AG04449 (cell line): ENCODE measurements at regions not wholly inside any gene's neighbourhood (a gene's known extent, or its start where the extent isn't known, plus 50 kb on each side); places are given as distances from the start of the nearest gene placed in this dataset.
"Not testable (repeated sequence)": the region's sequence is repeated elsewhere in the genome, so short reads cannot be mapped to it uniquely, and the experiment has no call there.

ENCODE experiments used
- CTCF ChIA-PET: fragments of 350-600 bp; formaldehyde crosslinking; extraction: SDS; loops from one replicate; lab custom pipeline; 2021; ENCODE audit warnings: antibody characterized with exemption; lab: Yijun Ruan, JAX
- POLR2A ChIA-PET: fragments of 400-600, 350-600 bp; formaldehyde crosslinking; extraction: SDS; loops from one replicate; lab custom pipeline; 2020; ENCODE audit warnings: antibody characterized with exemption, inconsistent platforms; lab: Yijun Ruan, JAX
- DNase-seq: peaks from one replicate; pipeline ENCODE4 v3.0.0-alpha.2; 2010; ENCODE audit warnings: low read depth, low spot score
- H3K4me3 ChIP-seq: 2 replicates; pipeline ENCODE4 v1.5.1; 2011; ENCODE audit warnings: low read depth, mild to moderate bottlenecking, control low read depth, low read length
- CTCF ChIP-seq: IDR thresholded peaks from one replicate; pipeline ENCODE4 v1.5.1; 2011; ENCODE audit warnings: mild to moderate bottlenecking, moderate library complexity, low read length, control low read depth, inconsistent platforms; ENCODE audit not compliant: insufficient read depth; ENCODE audit errors: missing control alignments

GRCh38 chr5:97501286-97501964 is 318.4 kb upstream of the RIOK2 start:
- ChIA-PET POLR2A (no interaction called here), CTCF (no interaction called here)
- no peak overlapping the region for H3K4me3 ChIP-seq
- TF ChIP-seq CTCF, result no peak
- no peak for DNase-seq

- no peak for DNase-seq
- POLR2A ChIA-PET, result no interaction called here
- TF ChIP-seq CTCF, result no peak
- H3K4me3 ChIP-seq, result no peak overlapping the region
- CTCF ChIA-PET, result no interaction called here
These were observed 318.9 kb upstream of the RIOK2 start for GRCh38 chr5:97501965-97502305.

GRCh38 chr5:97508864-97509263 is 325.8 kb upstream of the RIOK2 start:
- POLR2A ChIA-PET, result no interaction called here
- CTCF ChIA-PET, result no interaction called here
- TF ChIP-seq CTCF, result no peak
- no peak for DNase-seq
- no peak overlapping the region for H3K4me3 ChIP-seq

- DNase-seq, POLR2A ChIA-PET, H3K4me3 ChIP-seq, CTCF ChIA-PET: not testable (repeated sequence)
These were observed 336.5 kb upstream of the RIOK2 start for GRCh38 chr5:97519565-97519964.

- POLR2A ChIA-PET, H3K4me3 ChIP-seq, DNase-seq: not testable (repeated sequence)
- CTCF ChIA-PET, result interaction anchor here (1.9 kb wide), 1 partner anchor 10 kb away, joined by 18 read pairs; no protein-coding TSS in a partner anchor
These were observed 340.3 kb upstream of the RIOK2 start for GRCh38 chr5:97523336-97523735.

- no peak for DNase-seq
- ChIA-PET POLR2A (no interaction called here), CTCF (interaction anchor here (1.5 kb wide), 1 partner anchor 8 kb away, joined by 5 read pairs; no protein-coding TSS in a partner anchor)
- no peak overlapping the region for H3K4me3 ChIP-seq
- TF ChIP-seq CTCF, result no peak
These were observed 342.7 kb upstream of the RIOK2 start for GRCh38 chr5:97525780-97526179.

- no peak for TF ChIP-seq CTCF
- H3K4me3 ChIP-seq, result no peak overlapping the region
- ChIA-PET POLR2A (interaction anchor here (1.3 kb wide), 1 partner anchor 26 kb away, joined by 3 read pairs; no protein-coding TSS in a partner anchor), CTCF (interaction anchor here (1.2 kb wide), 1 partner anchor 298 kb away, joined by 6 read pairs; no protein-coding TSS in a partner anchor)
- DNase-seq, result no peak
These were observed 345.9 kb upstream of the RIOK2 start for GRCh38 chr5:97528941-97529340.
